CD14-positive monocyte (primary cell): ENCODE measurements at regions not wholly inside any gene's neighbourhood (a gene's known extent, or its start where the extent isn't known, plus 50 kb on each side); places are given as distances from the start of the nearest gene placed in this dataset.

ENCODE experiments used
- DNase-seq, 3 donors: peaks; one replicate each; pipeline ENCODE4 v3.0.0-alpha.2; 2011 to 2022
- H2AFZ ChIP-seq: 2 replicates; pipeline ENCODE4 v1.6.0; 2012; ENCODE audit warnings: mild to moderate bottlenecking, low read depth, low read length, inconsistent platforms; ENCODE audit not compliant: insufficient read depth, poor library complexity, severe bottlenecking
- H3K27ac ChIP-seq, 2 donors: 1 replicate in 1 of 2; 2 replicates in 1 of 2; pipeline ENCODE4 v1.5.1; 2012 to 2013; ENCODE audit warnings: low read length in 2 of 2, control low read depth in 1 of 2, inconsistent platforms in 1 of 2, low read depth in 1 of 2, mild to moderate bottlenecking in 1 of 2
- H3K27me3 ChIP-seq, 2 donors: one replicate each; pipeline versions ENCODE4 v1.6.0 to v1.6.1; 2011 to 2013; ENCODE audit warnings: low read length in 2 of 2; ENCODE audit not compliant: control insufficient read depth in 2 of 2, insufficient read depth in 2 of 2
- H3K36me3 ChIP-seq, 2 donors: replicated peaks in 1 of 2; 1 replicate in 1 of 2; 2 replicates in 1 of 2; pipeline versions ENCODE4 v1.5.1 to v1.6.1; 2012 to 2013; ENCODE audit warnings: low read length in 2 of 2, control low read depth in 1 of 2, inconsistent platforms in 1 of 2, mild to moderate bottlenecking in 1 of 2; ENCODE audit not compliant: insufficient read depth in 2 of 2, control insufficient read depth in 1 of 2
- H3K4me1 ChIP-seq, 2 donors: 1 replicate in 1 of 2; 2 replicates in 1 of 2; pipeline versions ENCODE4 v1.5.1 to v1.6.1; 2012 to 2013; ENCODE audit warnings: low read length in 2 of 2, control low read depth in 1 of 2, inconsistent platforms in 1 of 2, mild to moderate bottlenecking in 1 of 2, moderate library complexity in 1 of 2; ENCODE audit not compliant: insufficient read depth in 2 of 2, control insufficient read depth in 1 of 2
- H3K4me2 ChIP-seq: replicated peaks from 2 replicates; pipeline ENCODE3; 2012; ENCODE audit warnings: low read length, moderate library complexity, mild to moderate bottlenecking; ENCODE audit not compliant: poor library complexity, severe bottlenecking; ENCODE audit errors: extremely low read depth
- H3K4me3 ChIP-seq, 3 experiments: fragments of 200-600 bp in 1 of 3; sonication (generic) in 1 of 3; replicated peaks in 1 of 3; 1 replicate in 2 of 3; 2 replicates in 1 of 3; pipeline ENCODE4 v1.5.1; 2011 to 2013; ENCODE audit warnings: low read length in 3 of 3, mild to moderate bottlenecking in 3 of 3, control low read depth in 2 of 3, low read depth in 2 of 3, inconsistent platforms in 1 of 3, moderate library complexity in 1 of 3
- H3K79me2 ChIP-seq: 2 replicates; pipeline ENCODE4 v1.6.0; 2012; ENCODE audit warnings: mild to moderate bottlenecking, control low read depth, inconsistent platforms, low read length, moderate library complexity; ENCODE audit not compliant: insufficient read depth
- H3K9ac ChIP-seq: 2 replicates; pipeline ENCODE4 v1.6.0; 2017; ENCODE audit warnings: low read length, mild to moderate bottlenecking; ENCODE audit not compliant: insufficient read depth, poor library complexity, severe bottlenecking
- H3K9me3 ChIP-seq, 2 donors: replicated peaks in 1 of 2; 1 replicate in 1 of 2; 2 replicates in 1 of 2; pipeline versions ENCODE4 v1.5.1 to v1.6.1; 2012 to 2013; ENCODE audit warnings: low read length in 2 of 2, control low read depth in 1 of 2; ENCODE audit not compliant: control insufficient read depth in 1 of 2, insufficient read depth in 1 of 2
- H4K20me1 ChIP-seq: 2 replicates; pipeline ENCODE4 v1.6.0; 2012; ENCODE audit warnings: mild to moderate bottlenecking, low read length, control low read depth, moderate library complexity; ENCODE audit not compliant: insufficient read depth
- H3K27ac Mint-ChIP-seq, 7 donors: one replicate each; pipeline ENCODE4 v1.8.0; 2020; ENCODE audit warnings: mild to moderate bottlenecking in 7 of 7, mixed read lengths in 7 of 7, moderate library complexity in 6 of 7, inconsistent platforms in 2 of 7
- H3K27me3 Mint-ChIP-seq, 3 donors: one replicate each; pipeline ENCODE4 v1.8.0; 2021 to 2022; ENCODE audit warnings: low read depth in 3 of 3, mild to moderate bottlenecking in 3 of 3, mixed read lengths in 3 of 3, moderate library complexity in 3 of 3, inconsistent platforms in 1 of 3
- H3K36me3 Mint-ChIP-seq, 2 donors: one replicate each; pipeline ENCODE4 v1.8.0; 2020; ENCODE audit warnings: mixed read lengths in 2 of 2, inconsistent platforms in 1 of 2, mild to moderate bottlenecking in 1 of 2
- H3K4me1 Mint-ChIP-seq: one replicate; pipeline ENCODE4 v1.8.0; 2020; ENCODE audit warnings: mild to moderate bottlenecking, mixed read lengths
- H3K4me3 Mint-ChIP-seq, 2 donors: one replicate each; pipeline ENCODE4 v1.8.0; 2020; ENCODE audit warnings: mild to moderate bottlenecking in 2 of 2, mixed read lengths in 2 of 2, moderate library complexity in 1 of 2
- H3K9me3 Mint-ChIP-seq, 7 donors: one replicate each; pipeline ENCODE4 v1.8.0; 2020 to 2022; ENCODE audit warnings: mixed read lengths in 7 of 7, mild to moderate bottlenecking in 6 of 7, moderate library complexity in 6 of 7, inconsistent platforms in 2 of 7
- WGBS: methylation state at CpG from one replicate; pipeline ENCODE4 v1.1.5; 2013; ENCODE audit warnings: missing lambda C conversion rate; ENCODE audit not compliant: insufficient coverage; 5-methylcytosine and 5-hydroxymethylcytosine counted together
- intact Hi-C, 2 donors: fragments of 100-400 bp; cut with micrococcal nuclease; formaldehyde crosslinking; loops; one replicate each; pipeline versions ENCODE4 v1.15.0 to v1.15.1; 2023
- TF ChIP-seq, protein P1 (sequence below): fragments of 200-600 bp; IDR thresholded peaks from one replicate; pipeline ENCODE4 v1.8.0; 2022; ENCODE audit warnings: antibody characterized with exemption, mild to moderate bottlenecking

- Mint-ChIP-seq H3K36me3 (no peaks in the 10 kb centered on the region), H3K9me3 (peaks cover 2 to 13% (median 6%) of the 10 kb centered on the region in 7 donors), H3K27ac (no peak overlapping the region), H3K4me1 (no peaks in the 10 kb centered on the region), H3K4me3 (no peak overlapping the region), H3K27me3 (no peaks in the 10 kb centered on the region)
- TF ChIP-seq, protein P1, sequence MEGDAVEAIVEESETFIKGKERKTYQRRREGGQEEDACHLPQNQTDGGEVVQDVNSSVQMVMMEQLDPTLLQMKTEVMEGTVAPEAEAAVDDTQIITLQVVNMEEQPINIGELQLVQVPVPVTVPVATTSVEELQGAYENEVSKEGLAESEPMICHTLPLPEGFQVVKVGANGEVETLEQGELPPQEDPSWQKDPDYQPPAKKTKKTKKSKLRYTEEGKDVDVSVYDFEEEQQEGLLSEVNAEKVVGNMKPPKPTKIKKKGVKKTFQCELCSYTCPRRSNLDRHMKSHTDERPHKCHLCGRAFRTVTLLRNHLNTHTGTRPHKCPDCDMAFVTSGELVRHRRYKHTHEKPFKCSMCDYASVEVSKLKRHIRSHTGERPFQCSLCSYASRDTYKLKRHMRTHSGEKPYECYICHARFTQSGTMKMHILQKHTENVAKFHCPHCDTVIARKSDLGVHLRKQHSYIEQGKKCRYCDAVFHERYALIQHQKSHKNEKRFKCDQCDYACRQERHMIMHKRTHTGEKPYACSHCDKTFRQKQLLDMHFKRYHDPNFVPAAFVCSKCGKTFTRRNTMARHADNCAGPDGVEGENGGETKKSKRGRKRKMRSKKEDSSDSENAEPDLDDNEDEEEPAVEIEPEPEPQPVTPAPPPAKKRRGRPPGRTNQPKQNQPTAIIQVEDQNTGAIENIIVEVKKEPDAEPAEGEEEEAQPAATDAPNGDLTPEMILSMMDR, result no peak
- no peak for DNase-seq
- Histone ChIP-seq H3K9ac (no peak overlapping the region), H3K27me3 (no peaks in the 10 kb centered on the region), H3K9me3 (peaks cover 10 to 14% of the 10 kb centered on the region in 2 donors), H3K4me3 (no peak overlapping the region), H2AFZ (no peak overlapping the region), H3K79me2 (no peaks in the 10 kb centered on the region), H4K20me1 (no peaks in the 10 kb centered on the region), H3K4me2 (no peak overlapping the region), H3K27ac (no peak overlapping the region), H3K4me1 (no peaks in the 10 kb centered on the region), H3K36me3 (no peaks in the 10 kb centered on the region)
- intact Hi-C loops, result no loop called here
- WGBS, result no CpG with 5 or more reads among the region's 1 CpG
Observed at GRCh38 chr7:52287698-52288097, 747.7 kb upstream of the POM121L12 start.

DNA sequence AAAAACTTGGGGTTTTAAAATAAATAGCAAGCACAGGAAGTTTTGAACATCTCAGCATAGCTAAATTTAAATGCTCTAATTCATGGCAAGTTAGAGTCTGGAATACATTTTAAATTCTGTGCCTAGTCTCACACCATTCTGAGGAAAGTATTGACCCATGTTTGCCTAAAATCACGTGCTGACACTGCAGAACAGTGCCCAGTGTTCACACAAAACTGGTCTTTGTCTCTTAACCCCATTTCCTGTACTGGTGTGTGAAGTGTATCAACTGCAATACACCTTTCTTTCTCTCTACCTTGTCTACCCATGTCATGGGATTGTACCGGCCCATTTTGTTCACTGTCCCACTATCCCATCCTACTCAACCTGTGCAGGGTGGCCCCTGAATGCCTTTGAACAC, 749.7 kb upstream of the POM121L12 start:
- Mint-ChIP-seq H3K27me3 (no peaks in the 10 kb centered on the region), H3K9me3 (peaks cover 2 to 10% (median 8%) of the 10 kb centered on the region in 7 donors), H3K4me1 (no peaks in the 10 kb centered on the region), H3K4me3 (no peak overlapping the region), H3K27ac (no peak overlapping the region), H3K36me3 (no peaks in the 10 kb centered on the region)
- H3K4me1 ChIP-seq, result no peaks in the 10 kb centered on the region
- intact Hi-C loops, result no loop called here
- H4K20me1 ChIP-seq, result no peaks in the 10 kb centered on the region
- no peaks in the 10 kb centered on the region for H3K79me2 ChIP-seq
- H3K9me3 ChIP-seq, result peaks cover 12% of the 10 kb centered on the region in 2 donors
- H2AFZ ChIP-seq, result no peak overlapping the region
- no peak overlapping the region for H3K4me2 ChIP-seq
- 100% methylated on average over 1 of the region's 2 CpGs for WGBS
- no peak overlapping the region for H3K27ac ChIP-seq
- H3K36me3 ChIP-seq, result no peaks in the 10 kb centered on the region
- H3K27me3 ChIP-seq, result no peaks in the 10 kb centered on the region
- DNase-seq, result no peak
- TF ChIP-seq, protein P1, result no peak
- no peak overlapping the region for H3K9ac ChIP-seq
- no peak overlapping the region for H3K4me3 ChIP-seq
